IMR-90 (cell line): ENCODE measurements at regions not wholly inside any gene's neighbourhood (a gene's known extent, or its start where the extent isn't known, plus 50 kb on each side); places are given as distances from the start of the nearest gene placed in this dataset.
A peak's percentile ranks its signal among the peaks of the same experiment; 100 is the strongest.

Experiments used
- ATAC-seq: fragments of 200-7000 bp; cut with Tn5 transposase; 2 replicates; pipeline ENCODE4 v1.9.1; 2020; ENCODE audit warnings: low read depth, mild to moderate bottlenecking, moderate library complexity
- BruUV-seq: library from RNA; stranded (reverse); fragments of 400-500 nt; replicated peaks from 2 replicates; lab custom pipeline; 2021; lab: Mats Ljungman, UMichigan
- CTCF ChIA-PET: fragments of 300-600 bp; formaldehyde crosslinking; extraction: SDS; loops from one replicate; lab custom pipeline; 2021; ENCODE audit warnings: antibody characterized with exemption; lab: Yijun Ruan, JAX
- POLR2A ChIA-PET: fragments of 300-600 bp; sonication (Branson Sonifier 250); formaldehyde crosslinking; loops from one replicate; lab custom pipeline; 2022; ENCODE audit warnings: antibody characterized with exemption; ENCODE audit not compliant: unreplicated experiment; lab: Charles Lee
- DNase-seq: peaks from one replicate; pipeline ENCODE4 v3.0.0; 2013
- H2AFZ ChIP-seq: replicated peaks from 2 replicates; pipeline ENCODE3; 2013; ENCODE audit warnings: low read length, mild to moderate bottlenecking; ENCODE audit not compliant: poor library complexity
- H2AK5ac ChIP-seq: 2 replicates; pipeline ENCODE4 v1.6.1; 2013; ENCODE audit warnings: low read depth, low read length, inconsistent platforms
- H2AK9ac ChIP-seq: replicated peaks from 2 replicates; pipeline ENCODE3; 2013; ENCODE audit warnings: mild to moderate bottlenecking, low read depth, low read length, moderate library complexity; ENCODE audit not compliant: poor library complexity
- H2BK120ac ChIP-seq: 2 replicates; pipeline ENCODE4 v1.6.1; 2013; ENCODE audit warnings: low read depth, low read length, inconsistent platforms
- H2BK15ac ChIP-seq: 3 replicates; pipeline ENCODE4 v1.6.1; 2013; ENCODE audit warnings: low read depth, low read length, inconsistent platforms
- H2BK20ac ChIP-seq: 2 replicates; pipeline ENCODE4 v1.6.1; 2013; ENCODE audit warnings: low read depth, mild to moderate bottlenecking, inconsistent platforms, low read length, moderate library complexity
- H2BK5ac ChIP-seq: 2 replicates; pipeline ENCODE4 v1.6.1; 2013; ENCODE audit warnings: mild to moderate bottlenecking, low read depth, low read length, inconsistent platforms; ENCODE audit not compliant: poor library complexity, severe bottlenecking
- H3K14ac ChIP-seq: replicated peaks from 2 replicates; pipeline ENCODE4 v1.6.1; 2013; ENCODE audit warnings: low read depth, low read length, inconsistent platforms
- H3K18ac ChIP-seq: 2 replicates; pipeline ENCODE4 v1.6.1; 2013; ENCODE audit warnings: low read depth, low read length, control low read depth
- H3K23ac ChIP-seq: 2 replicates; pipeline ENCODE4 v1.6.1; 2013; ENCODE audit warnings: low read depth, low read length, inconsistent platforms
- H3K27ac ChIP-seq: 2 replicates; pipeline ENCODE4 v1.5.1; 2013; ENCODE audit warnings: mild to moderate bottlenecking, control low read depth, low read length; ENCODE audit not compliant: insufficient read depth
- H3K27me3 ChIP-seq: 2 replicates; pipeline ENCODE4 v1.6.1; 2013; ENCODE audit warnings: low read length; ENCODE audit not compliant: control insufficient read depth, insufficient read depth
- H3K36me3 ChIP-seq: 2 replicates; pipeline ENCODE4 v1.6.1; 2013; ENCODE audit warnings: low read length, mixed read lengths; ENCODE audit not compliant: control insufficient read depth, insufficient read depth
- H3K4ac ChIP-seq: 2 replicates; pipeline ENCODE4 v1.6.1; 2013; ENCODE audit warnings: low read depth, low read length, inconsistent platforms
- H3K4me1 ChIP-seq: 2 replicates; pipeline ENCODE4 v1.6.1; 2013; ENCODE audit warnings: low read length, mixed read lengths; ENCODE audit not compliant: control insufficient read depth, insufficient read depth
- H3K4me2 ChIP-seq: 2 replicates; pipeline ENCODE4 v1.6.1; 2013; ENCODE audit warnings: low read depth, mild to moderate bottlenecking, control low read depth, low read length, moderate library complexity
- H3K4me3 ChIP-seq: 2 replicates; pipeline ENCODE4 v1.5.1; 2013; ENCODE audit warnings: low read depth, mild to moderate bottlenecking, control low read depth, low read length, moderate library complexity; ENCODE audit not compliant: insufficient read depth
- H3K56ac ChIP-seq: 2 replicates; pipeline ENCODE4 v1.6.1; 2013; ENCODE audit warnings: low read length, inconsistent platforms; ENCODE audit not compliant: insufficient read depth; ENCODE audit errors: extremely low read depth
- H3K79me1 ChIP-seq, 2 experiments: 2 replicates each; pipeline ENCODE4 v1.6.1; 2013; ENCODE audit warnings: low read length in 2 of 2, inconsistent platforms in 1 of 2, low read depth in 1 of 2
- H3K9ac ChIP-seq: 2 replicates; pipeline ENCODE4 v1.6.1; 2013; ENCODE audit warnings: low read depth, low read length, control low read depth
- H3K9me1 ChIP-seq: 2 replicates; pipeline ENCODE4 v1.6.1; 2013; ENCODE audit warnings: low read length, inconsistent platforms; ENCODE audit not compliant: insufficient read depth
- H3K9me3 ChIP-seq: 2 replicates; pipeline ENCODE4 v1.6.1; 2013; ENCODE audit warnings: low read length; ENCODE audit not compliant: control insufficient read depth, insufficient read depth
- H4K20me1 ChIP-seq: 2 replicates; pipeline ENCODE4 v1.6.1; 2013; ENCODE audit warnings: low read length, inconsistent platforms; ENCODE audit not compliant: insufficient read depth
- H4K5ac ChIP-seq: 2 replicates; pipeline ENCODE4 v1.6.1; 2013; ENCODE audit warnings: mild to moderate bottlenecking, low read depth, low read length, control low read depth
- H4K8ac ChIP-seq, 2 experiments: 2 replicates each; pipeline ENCODE4 v1.6.1; 2013; ENCODE audit warnings: low read depth in 2 of 2, low read length in 2 of 2, control low read depth in 1 of 2, inconsistent platforms in 1 of 2
- H4K91ac ChIP-seq: 2 replicates; pipeline ENCODE4 v1.6.1; 2013; ENCODE audit warnings: low read depth, low read length, inconsistent platforms; ENCODE audit not compliant: insufficient read depth
- MAFK ChIP-seq: IDR thresholded peaks from 2 replicates; pipeline ENCODE4 v1.6.1; 2012; ENCODE audit warnings: low read depth, low read length, improper control_type of control experiment
- MXI1 ChIP-seq: IDR thresholded peaks from 2 replicates; pipeline ENCODE4 v1.6.1; 2012; ENCODE audit warnings: low read depth, mild to moderate bottlenecking, low read length, moderate library complexity, borderline replicate concordance
- RCOR1 ChIP-seq: IDR thresholded peaks from 2 replicates; pipeline ENCODE4 v1.6.1; 2012; ENCODE audit warnings: mild to moderate bottlenecking, low read length, improper control_type of control experiment; ENCODE audit not compliant: insufficient replicate concordance
- dilution Hi-C: fragments of 300-500 bp; cut with HindIII; formaldehyde crosslinking; loops from one replicate; pipeline ENCODE4 v1.14.3; 2018; ENCODE audit warnings: low sequenced_read_pairs; ENCODE audit not compliant: unreplicated experiment
- in situ Hi-C: fragments of 300-500 bp; cut with MboI; formaldehyde crosslinking; loops from 3 replicates; pipeline ENCODE4 v1.14.3; 2019; ENCODE audit warnings: low sequenced_read_pairs, inconsistent platforms, mixed read lengths
- intact Hi-C: fragments of 100-400 bp; cut with micrococcal nuclease; formaldehyde crosslinking; loops from 2 replicates; pipeline ENCODE4 v1.10.0; 2022

DNA sequence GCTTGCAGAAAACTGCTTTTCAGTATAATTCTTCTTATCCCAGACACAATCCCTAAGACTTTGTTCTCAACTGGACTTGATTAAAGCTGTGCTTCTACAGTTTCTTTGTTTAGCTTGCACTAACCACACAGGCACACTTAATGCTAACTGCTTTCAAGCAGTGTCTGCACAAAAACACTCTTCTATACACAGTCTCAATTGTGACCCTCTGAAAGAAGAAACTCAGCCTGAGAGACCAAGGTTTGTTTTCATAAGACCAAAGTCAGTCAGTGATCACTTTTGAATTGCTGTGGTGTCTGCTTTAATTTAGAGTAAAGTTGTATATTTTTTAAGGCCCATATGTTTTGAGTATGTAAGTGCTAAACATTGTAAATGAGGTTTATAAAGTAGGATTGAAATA is 431.2 kb downstream of the KCTD12 start:
- Histone ChIP-seq H3K79me1 (no peaks in the 10 kb centered on the region), H4K91ac (no peak overlapping the region), H2AK5ac (no peak overlapping the region), H4K8ac (no peak overlapping the region), H2BK5ac (no peak overlapping the region), H2AFZ (no peak overlapping the region), H3K14ac (no peak overlapping the region), H3K27me3 (no peaks in the 10 kb centered on the region), H3K56ac (no peak overlapping the region), H3K9me1 (0 out of 2 replicates have a peak, but pooled peaks cover 3% of the 10 kb centered on the region), H3K18ac (peak overlapping the region; percentile 33; the same call in 1 of the 2 replicates), H3K4me2 (peak overlapping the region; percentile 10; the same call in 1 of the 2 replicates), H2BK15ac (no peak overlapping the region), H3K9me3 (peaks cover 2% of the 10 kb centered on the region; the same call in 1 of the 2 replicates), H3K27ac (peak overlapping the region; percentile 14; the same call in 1 of the 2 replicates), H3K4me1 (peaks cover 8% of the 10 kb centered on the region), H4K5ac (peak overlapping the region; percentile 25; the same call in 1 of the 2 replicates), H3K23ac (no peak overlapping the region), H2BK120ac (no peak overlapping the region; the same call in 1 of the 2 replicates), H3K9ac (no peak overlapping the region), H2BK20ac (no peak overlapping the region), H3K4ac (no peak overlapping the region), H3K4me3 (no peak overlapping the region), H4K20me1 (no peaks in the 10 kb centered on the region), H2AK9ac (no peak overlapping the region), H3K36me3 (no peaks in the 10 kb centered on the region)
- intact Hi-C loops (no loop called here), in situ Hi-C loops (loop anchor here (25.0 kb wide), 1 partner anchor 893 kb away; no protein-coding TSS in a partner anchor), dilution Hi-C loops (no loop called here)
- BruUV-seq = no TSS peak
- ATAC-seq = peak; percentile 45
- ChIA-PET POLR2A (no interaction called here), CTCF (no interaction called here)
- TF ChIP-seq RCOR1 (no peak), MXI1 (no peak), MAFK (no peak)
- DNase-seq = peak; percentile 13
